GM12874 (cell line): ENCODE measurements at regions not wholly inside any gene's neighbourhood (a gene's known extent, or its start where the extent isn't known, plus 50 kb on each side); places are given as distances from the start of the nearest gene placed in this dataset.

Source experiments
- CTCF ChIP-seq: IDR thresholded peaks from 2 replicates; pipeline ENCODE4 v1.5.1; 2011; ENCODE audit warnings: low read depth, mild to moderate bottlenecking, control low read depth, low read length, moderate library complexity; ENCODE audit not compliant: insufficient read depth

- no peak for TF ChIP-seq CTCF
Measured at GRCh38 chr2:187934236-187934635, 357.4 kb upstream of the GULP1 start.

GRCh38 chr2:187934692-187935091, 357.0 kb upstream of the GULP1 start:
- TF ChIP-seq CTCF: no peak

GRCh38 chr2:187935126-187935525, 356.5 kb upstream of the GULP1 start:
- TF ChIP-seq CTCF: no peak

- no peak for TF ChIP-seq CTCF
Measured at GRCh38 chr2:187936228-187936627, 355.4 kb upstream of the GULP1 start.

- TF ChIP-seq CTCF: no peak
Measured at GRCh38 chr2:187939180-187939579, 352.5 kb upstream of the GULP1 start.

GRCh38 chr2:187942876-187943275, 348.8 kb upstream of the GULP1 start:
- TF ChIP-seq CTCF: no peak

GRCh38 chr2:187943772-187944369, 347.8 kb upstream of the GULP1 start:
- no peak for TF ChIP-seq CTCF
